Panc1 (cell line): ENCODE measurements at regions not wholly inside any gene's neighbourhood (a gene's known extent, or its start where the extent isn't known, plus 50 kb on each side); places are given as distances from the start of the nearest gene placed in this dataset.

Source experiments
- POLR2AphosphoS5 ChIP-seq: IDR thresholded peaks from 2 replicates; pipeline ENCODE4 v1.6.1; 2012; ENCODE audit warnings: mild to moderate bottlenecking, low read depth, low read length, moderate library complexity
- REST ChIP-seq, 2 experiments: IDR thresholded peaks; 2 replicates each; pipeline ENCODE4 v1.6.1; 2011 to 2012; ENCODE audit warnings: low read depth in 2 of 2, control low read depth in 1 of 2, low read length in 1 of 2, mild to moderate bottlenecking in 1 of 2, moderate library complexity in 1 of 2; ENCODE audit not compliant: insufficient read depth in 1 of 2
- TF ChIP-seq, protein P1 (sequence below): fragments of 450-650 bp; IDR thresholded peaks from 2 replicates; pipeline ENCODE4 v1.5.1; 2017; ENCODE audit warnings: mild to moderate bottlenecking

DNA sequence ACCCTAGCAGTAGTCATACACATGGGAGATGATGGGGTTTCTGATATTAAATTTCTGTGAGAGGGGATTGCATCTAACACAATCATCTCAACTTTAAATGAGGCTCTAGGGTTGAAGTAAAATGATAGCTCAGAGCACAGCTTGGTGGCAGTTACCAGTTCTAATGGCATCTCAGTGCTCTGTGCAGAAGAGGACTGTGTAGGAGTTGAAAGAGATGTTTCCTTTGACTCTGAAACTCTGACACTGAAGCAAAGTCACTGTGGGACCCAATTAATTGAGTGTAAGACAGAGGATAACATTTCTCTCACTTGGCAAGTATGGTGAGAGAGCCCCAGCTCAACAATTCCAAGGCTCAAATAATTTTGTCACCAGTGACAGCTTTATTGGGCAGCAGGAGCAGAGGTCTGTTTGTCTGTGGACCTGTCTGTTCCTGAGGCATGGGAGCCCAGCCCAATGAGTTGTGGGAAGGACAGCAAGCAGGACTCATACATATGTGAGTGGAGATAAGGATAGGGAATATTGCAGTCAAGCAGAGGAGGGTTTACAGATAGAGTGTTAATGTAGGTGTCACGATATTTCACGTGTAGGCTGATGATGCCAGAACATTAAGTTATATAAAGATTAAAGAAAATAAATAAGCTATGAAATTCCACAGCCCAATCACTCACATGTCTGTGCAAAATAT, 76.7 kb upstream of the NAF1 start:
- TF ChIP-seq, protein P1, sequence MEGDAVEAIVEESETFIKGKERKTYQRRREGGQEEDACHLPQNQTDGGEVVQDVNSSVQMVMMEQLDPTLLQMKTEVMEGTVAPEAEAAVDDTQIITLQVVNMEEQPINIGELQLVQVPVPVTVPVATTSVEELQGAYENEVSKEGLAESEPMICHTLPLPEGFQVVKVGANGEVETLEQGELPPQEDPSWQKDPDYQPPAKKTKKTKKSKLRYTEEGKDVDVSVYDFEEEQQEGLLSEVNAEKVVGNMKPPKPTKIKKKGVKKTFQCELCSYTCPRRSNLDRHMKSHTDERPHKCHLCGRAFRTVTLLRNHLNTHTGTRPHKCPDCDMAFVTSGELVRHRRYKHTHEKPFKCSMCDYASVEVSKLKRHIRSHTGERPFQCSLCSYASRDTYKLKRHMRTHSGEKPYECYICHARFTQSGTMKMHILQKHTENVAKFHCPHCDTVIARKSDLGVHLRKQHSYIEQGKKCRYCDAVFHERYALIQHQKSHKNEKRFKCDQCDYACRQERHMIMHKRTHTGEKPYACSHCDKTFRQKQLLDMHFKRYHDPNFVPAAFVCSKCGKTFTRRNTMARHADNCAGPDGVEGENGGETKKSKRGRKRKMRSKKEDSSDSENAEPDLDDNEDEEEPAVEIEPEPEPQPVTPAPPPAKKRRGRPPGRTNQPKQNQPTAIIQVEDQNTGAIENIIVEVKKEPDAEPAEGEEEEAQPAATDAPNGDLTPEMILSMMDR, result no peak
- TF ChIP-seq POLR2AphosphoS5, result no peak
- TF ChIP-seq REST (IDR thresholded peaks at IDR 0.05; ENCODE audit: insufficient read depth in 1 of 2, low read depth in 2 of 2, low read length in 1 of 2), result no peak
